ENCODE measurements at regions not wholly inside any gene's neighbourhood (a gene's known extent, or its start where the extent isn't known, plus 50 kb on each side); places are given as distances from the start of the nearest gene placed in this dataset.

DNA sequence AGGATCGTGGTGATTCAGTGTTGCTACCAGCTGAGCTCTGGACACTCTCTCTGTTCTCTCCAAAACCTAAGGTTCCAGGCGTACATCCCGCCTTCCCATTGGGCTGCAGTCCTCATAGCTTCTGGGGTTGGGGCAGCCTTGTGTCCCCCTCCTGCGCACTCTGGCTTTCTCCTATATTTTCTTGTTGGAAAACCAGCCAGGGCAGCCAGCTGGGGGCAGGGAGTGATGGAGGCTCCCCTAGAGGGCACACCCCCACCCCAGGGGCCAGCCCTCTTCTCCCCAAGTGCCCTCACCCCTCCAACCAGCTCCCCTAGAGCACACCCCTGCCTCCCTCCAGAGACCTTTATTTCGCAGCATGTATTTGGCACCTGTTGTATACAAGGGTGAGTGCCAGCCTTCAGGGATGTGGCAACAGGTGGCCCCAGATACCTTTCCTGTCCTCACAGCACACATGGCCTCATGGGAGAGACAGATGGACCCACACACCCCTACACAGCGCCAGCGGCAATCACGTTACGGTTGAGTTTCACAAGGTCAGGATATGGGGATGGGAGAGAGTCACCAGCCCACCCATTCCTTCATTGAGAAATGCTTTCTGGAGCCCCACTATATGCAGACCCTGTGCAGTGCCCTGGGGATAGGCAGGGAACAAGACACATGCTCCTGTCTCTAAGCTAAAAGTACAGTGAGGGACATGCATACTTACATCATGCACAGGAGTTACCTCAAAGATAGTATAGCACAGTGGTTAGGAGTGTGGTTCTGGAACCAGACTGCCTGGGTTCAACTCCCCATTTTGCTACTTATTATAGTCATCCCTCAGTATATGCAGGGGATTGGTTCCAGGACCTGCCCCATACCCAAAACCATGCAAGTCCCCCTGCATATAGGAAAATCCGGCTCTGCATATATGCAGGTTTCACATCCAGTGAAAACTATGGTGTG lies 141.1 kb downstream of the PHETA1 start:
- no peak for DNase-seq (ENCODE audit: extremely low read depth in 1 of 11, low read depth in 9 of 11, low spot score in 4 of 11)

DNA sequence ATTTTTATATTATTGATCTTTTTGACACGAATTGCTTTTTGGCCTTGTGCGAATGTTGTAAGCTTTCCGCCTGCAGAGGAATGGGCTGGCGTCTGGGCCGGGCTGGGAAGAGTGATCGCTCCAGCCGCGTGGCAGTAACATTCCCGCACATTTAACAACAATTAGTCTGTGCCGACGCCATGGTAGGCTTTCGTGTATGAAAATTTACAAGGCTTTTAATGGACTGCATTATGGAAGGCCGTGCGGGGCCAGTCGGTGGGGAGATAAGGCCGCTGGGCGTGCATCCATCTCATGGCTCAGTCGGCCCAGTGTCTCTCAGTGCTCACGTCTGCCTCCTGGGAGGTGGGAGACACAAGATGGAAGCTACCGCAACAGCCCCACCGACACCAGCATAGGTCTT lies 142.2 kb downstream of the PHETA1 start:
- no peak for DNase-seq (ENCODE audit: extremely low read depth in 1 of 11, low read depth in 9 of 11, low spot score in 4 of 11)

DNA sequence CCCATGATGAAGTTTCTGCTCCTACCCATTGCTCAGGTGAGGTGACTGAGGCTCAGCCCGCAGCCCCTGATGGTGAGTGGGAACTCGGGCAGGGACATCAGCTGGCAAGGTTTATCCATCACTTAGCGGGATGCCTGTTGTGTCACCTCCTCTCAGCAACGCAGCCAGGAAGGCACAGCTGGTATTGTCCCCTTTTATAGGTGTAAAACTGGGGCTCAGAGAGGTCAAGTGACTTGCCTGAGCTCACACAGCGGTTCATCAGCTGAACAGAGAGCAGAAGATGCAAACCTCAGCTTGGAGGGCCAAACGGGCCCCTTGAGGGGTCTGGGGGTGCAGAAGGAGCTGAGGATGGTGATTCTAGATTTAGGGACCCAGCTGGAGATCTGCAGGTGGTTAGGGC lies 143.6 kb downstream of the PHETA1 start:
- no peak for DNase-seq (ENCODE audit: extremely low read depth in 1 of 11, low read depth in 9 of 11, low spot score in 4 of 11)

DNA sequence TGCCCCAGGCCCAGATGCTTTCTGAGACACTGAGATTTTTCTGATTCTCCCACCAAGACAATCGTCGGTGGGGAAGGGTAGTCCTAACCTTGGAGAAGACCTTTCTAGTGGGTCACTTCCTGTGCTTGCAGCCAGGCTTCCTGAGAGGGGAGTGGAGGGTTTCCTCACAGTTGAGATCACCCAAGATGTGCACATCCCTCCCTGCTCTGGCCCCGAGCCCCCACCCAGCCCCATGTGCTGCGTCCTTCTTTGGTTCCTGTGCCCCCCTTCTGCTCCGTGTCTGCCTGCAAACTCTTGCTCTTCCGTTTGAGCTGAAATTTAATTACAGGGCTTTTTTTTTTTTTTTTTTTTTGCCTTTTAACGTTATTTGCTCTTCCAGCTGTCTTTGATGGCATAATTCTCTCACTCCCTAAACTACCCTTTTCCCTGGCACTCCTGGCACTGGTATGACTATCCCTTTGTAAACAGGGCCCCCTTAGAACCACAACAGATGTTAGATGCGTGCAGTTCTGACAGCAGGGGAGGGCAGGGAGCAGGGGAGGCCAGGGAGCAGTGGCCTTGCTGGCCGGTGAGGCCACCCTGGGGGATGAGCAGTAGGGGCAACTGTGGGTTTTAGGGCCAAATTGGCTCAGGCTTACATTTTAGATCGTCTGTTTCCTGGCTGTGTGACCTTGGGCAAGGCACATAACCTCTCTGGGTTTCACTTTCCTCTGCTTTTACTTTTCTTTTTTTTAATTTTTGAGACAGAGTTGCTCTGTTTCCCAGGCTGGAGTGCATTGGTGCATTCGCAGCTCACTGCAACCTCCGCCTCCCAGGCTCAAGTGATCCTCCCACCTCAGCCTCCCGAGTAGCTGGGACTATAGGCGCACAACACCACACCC lies 144.5 kb downstream of the PHETA1 start:
- no peak for DNase-seq (ENCODE audit: extremely low read depth in 1 of 11, low read depth in 9 of 11, low spot score in 4 of 11)

DNA sequence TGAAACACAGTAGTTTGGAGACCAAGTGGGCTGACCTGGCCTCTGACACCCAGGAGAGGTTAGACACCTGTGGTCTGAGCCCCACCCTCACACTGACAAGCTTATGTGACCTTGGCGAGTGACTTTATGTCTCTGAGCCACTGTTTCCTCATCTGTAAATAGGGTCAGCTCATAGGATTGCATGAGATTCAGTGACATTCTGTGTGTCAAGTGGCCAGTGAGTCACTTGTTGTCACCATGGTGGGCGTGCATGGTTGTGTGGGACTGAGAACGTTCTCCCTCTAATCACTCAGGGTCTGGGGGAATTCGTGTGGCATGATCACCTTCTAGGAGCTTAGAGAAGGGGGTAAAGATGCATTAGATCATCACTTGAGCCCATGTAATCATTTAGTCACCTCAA lies 146.4 kb downstream of the PHETA1 start:
- DNase-seq (ENCODE audit: extremely low read depth in 1 of 11, low read depth in 9 of 11, low spot score in 4 of 11) = no peak

DNA sequence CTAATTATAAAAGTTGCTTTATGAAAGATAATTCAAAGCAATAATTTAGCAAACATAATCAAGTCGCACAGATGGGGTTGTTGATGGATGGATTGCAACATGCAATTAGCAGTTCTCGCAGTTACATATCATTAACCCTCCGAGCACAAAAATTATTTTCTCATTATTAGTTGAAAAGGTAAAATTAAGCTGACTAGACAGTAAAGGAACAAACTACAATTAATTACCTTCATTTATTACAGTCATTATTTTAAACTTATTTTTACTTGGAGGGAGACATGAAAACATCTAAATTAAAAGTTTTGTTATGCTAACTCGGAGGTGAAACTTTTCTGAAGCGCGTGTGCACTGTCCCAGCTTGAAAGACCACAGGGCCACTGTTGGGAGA lies 146.9 kb downstream of the PHETA1 start:
- no peak for DNase-seq (ENCODE audit: extremely low read depth in 1 of 11, low read depth in 9 of 11, low spot score in 4 of 11)

DNA sequence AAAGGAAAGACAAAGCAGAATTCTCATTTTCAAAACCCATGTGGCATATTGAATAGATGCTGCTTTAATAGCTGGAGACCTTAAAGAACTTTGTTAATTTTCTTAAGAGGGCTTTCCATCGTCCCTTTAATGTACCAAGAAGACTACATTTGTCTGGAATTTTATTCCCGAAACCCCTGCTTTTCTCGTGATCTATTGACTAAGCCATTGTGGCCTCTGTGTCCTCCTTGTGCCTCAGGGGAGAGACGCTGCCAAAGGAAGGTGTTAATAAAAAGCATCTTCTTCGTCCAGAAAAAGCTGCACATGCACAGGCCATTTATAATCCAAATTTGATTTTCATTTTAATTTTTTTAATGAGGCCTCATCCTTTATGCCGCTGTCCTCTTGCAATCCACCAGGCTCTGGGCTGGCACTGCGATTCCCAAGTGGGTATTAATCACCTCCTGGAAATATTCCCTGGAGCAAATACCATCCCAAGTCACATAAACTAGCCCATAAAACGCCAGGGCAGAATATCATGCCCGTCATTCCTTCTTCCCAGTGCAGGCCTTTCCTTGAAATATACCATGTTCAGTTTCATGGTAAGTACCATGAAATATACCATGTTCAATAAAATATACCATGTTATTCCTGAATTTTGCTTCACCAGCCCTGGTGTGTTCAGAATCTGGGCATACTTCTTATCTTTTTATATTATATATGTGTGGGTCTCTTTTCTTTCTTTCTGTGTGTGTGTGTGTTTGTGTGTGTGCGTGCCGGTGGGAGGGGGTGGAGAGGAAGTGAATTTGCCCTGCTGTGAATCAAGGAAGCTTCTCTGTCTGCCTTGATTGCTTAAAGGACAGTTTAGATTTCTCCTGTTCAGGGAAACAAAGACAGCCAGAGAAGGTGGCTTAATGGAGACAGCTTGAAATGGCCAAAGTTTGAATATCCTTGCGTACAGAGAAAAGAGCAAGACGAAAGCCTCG lies 147.6 kb downstream of the PHETA1 start:
- no peak for DNase-seq (ENCODE audit: extremely low read depth in 1 of 11, low read depth in 9 of 11, low spot score in 4 of 11)

DNA sequence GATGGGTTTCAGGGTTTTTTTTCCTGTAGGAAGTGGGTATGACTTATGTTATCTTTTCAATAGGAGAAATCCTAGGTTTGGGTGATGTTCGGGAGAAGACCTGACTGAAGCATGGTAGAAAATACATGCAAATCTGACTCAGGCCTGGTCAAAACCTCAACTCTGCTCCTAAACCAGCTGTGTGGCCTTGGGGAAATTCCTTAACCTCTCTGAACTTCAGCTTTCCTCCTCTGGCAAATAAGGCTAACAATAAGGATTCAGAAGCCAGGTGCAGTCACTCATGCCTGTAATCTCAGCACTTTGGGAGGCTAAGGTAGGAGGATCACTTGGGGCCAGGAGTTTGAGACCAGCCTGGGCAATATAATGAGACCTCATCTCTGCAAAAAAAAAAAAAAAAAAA lies 148.5 kb downstream of the PHETA1 start:
- no peak for DNase-seq (ENCODE audit: extremely low read depth in 1 of 11, low read depth in 9 of 11, low spot score in 4 of 11)

DNA sequence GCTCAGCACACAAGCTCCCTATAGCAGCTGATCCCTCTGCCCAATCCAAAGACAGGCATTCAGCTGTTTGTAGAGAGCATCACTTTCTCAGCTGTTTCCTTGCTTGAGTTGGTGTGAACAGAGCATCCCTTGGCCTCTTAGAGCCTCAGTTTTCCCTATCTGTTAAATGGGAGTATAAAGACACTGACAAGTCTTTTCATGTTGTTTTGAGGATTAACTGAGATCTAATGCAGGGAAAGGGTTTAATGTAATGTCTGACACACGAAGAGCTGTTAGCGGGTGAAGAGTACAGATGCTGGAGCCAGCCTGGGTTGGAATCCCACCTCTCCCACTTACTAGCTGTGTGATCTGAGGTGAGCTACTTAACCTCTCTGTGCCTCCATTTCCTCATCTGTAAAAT lies 149.5 kb downstream of the PHETA1 start:
- no peak for DNase-seq (ENCODE audit: extremely low read depth in 1 of 11, low read depth in 9 of 11, low spot score in 4 of 11)

DNA sequence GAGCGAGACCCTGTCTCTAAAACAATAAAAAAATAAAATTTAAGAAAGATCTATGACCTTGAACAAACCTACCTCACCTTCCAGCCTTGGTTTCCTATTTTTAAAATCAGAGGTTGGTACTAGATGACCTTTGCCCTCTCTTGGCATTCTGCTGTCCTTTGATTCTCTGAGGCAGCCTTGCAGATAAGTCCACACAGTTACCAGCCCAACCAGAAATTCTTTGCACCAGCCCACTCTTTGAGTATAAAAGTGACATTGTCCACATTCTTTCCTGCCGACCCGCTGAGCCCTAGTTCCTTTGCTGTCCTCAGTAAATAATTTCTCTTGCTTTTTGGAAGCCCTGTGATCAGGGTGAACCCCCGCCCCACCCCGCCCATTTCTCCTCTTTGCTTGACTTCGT lies 150.4 kb downstream of the PHETA1 start:
- no peak for DNase-seq (ENCODE audit: extremely low read depth in 1 of 11, low read depth in 9 of 11, low spot score in 4 of 11)

DNA sequence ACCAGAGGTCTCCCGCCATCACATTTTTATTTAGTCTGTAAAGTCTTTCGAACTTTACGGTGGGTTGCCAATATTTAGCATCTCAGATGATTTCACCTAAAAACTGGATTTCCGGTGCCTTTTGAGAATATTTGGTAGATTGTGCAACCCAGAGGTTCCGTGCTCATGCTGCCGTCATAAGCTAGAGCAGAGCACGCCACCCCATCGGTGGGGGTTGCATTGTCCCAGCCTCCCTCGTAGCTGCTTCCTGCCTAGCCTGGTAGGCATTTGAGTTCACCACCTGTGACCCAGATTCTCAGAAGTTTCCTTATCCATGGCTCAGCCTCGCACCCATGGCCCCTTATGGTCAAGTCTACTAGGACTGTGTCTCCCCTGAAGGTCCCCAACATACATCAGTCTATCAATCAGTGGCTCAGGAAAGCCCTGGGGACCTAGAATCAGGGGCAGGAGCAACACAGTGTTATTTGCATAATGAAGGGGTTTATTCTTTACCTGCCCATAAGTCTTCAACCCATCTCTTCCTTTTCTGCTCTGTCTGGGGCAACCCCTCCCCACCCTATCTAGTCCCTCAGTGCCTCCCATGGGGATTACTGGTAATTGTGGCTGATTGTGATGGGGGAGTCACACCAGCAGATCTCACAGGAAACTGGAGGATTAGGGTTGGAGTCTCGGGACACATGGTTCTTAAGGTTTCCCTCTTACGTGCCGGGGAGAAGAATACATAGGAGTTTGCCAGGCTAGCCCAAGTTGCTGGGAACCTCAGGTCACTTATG lies 152.3 kb downstream of the PHETA1 start:
- DNase-seq (ENCODE audit: extremely low read depth in 1 of 11, low read depth in 9 of 11, low spot score in 4 of 11) = no peak

DNA sequence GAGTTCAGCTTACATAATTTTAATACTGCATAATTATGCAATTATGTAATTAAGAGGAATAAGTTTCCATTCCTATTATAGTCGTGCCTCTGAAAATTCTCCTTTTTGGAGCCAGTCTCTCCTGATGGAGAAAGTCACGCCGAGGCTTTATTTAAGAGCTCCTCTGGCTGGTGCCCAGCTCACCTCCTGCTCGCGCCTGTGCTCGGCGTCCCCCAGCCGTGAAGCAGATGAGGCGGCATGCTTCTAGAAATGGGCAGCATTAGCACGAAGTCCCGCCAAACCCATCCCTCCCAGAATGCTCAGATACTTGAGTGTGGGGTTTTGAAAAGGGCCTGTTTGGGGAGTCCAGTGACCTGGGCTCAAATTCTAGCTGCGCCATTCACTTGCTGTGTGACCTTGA lies 153.0 kb downstream of the PHETA1 start:
- no peak for DNase-seq (ENCODE audit: extremely low read depth in 1 of 11, low read depth in 9 of 11, low spot score in 4 of 11)

DNA sequence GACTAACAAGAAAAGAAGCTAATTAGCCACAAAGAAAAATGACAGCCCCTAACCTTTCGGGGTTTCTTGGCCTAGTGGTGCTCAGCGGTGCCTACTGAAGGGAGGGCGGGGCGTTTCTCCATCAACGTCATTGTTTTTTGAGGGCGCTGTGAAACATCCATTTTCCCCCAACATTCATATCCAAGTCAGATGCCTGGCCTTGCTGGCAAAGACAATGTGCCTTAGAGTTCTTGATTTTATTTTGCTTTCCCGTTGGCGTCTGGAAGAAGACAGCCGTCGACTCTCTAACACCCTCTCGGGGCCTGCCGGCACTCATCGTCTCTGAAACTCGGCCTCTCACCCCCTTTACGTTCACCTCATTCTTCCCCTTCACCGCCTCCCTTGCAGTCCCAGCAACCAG lies 154.5 kb downstream of the PHETA1 start:
- DNase-seq (ENCODE audit: extremely low read depth in 1 of 11, low read depth in 9 of 11, low spot score in 4 of 11) = no peak

DNA sequence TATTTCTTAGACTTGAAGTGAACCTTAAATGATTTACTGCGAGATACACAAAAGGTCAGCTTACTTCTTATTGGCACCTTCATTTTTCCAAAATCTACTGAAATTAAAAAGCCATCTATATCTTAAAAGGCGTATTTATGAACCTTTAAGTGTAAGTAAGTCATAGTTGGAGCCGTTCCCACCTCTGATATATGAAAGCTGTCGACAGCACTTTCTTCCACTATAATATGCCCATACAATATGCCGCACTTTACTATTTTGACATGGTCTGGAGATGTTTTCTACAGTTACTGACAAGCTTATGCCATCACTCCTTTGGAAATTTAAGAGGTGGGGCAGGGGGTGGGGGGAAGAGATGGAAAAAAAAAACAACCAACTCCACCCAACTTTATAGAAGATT lies 155.3 kb downstream of the PHETA1 start:
- DNase-seq (ENCODE audit: extremely low read depth in 1 of 11, low read depth in 9 of 11, low spot score in 4 of 11) = no peak

DNA sequence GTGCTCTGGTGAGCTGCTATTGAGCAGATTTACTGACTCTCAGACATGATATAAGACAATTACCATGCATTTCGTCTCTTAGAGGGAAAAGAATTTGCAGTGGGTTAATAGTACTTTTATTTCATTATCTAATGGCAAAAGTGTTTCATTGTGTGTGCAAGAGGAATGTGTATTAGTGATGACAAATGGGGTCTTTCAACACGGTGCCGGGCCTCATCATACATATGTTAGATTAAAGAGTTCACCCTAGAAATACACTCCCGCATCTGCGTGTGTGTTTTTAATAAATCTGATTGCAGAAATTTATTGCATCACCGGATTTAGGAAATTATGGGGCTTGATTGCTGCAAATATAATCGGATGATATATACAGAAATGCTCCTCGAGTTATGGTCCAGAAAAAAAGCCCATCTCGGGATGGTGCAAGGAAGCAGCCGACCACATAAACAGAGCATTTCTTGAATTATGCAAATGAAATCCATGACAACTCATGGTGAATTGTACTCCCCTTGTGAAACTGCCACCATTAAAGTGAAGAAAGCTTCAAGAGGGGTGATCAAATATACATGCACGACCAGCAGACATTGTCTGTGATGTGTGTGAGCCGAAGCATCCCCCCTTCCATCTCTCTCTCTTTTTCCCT lies 156.0 kb downstream of the PHETA1 start:
- no peak for DNase-seq (ENCODE audit: extremely low read depth in 1 of 11, low read depth in 9 of 11, low spot score in 4 of 11)

DNA sequence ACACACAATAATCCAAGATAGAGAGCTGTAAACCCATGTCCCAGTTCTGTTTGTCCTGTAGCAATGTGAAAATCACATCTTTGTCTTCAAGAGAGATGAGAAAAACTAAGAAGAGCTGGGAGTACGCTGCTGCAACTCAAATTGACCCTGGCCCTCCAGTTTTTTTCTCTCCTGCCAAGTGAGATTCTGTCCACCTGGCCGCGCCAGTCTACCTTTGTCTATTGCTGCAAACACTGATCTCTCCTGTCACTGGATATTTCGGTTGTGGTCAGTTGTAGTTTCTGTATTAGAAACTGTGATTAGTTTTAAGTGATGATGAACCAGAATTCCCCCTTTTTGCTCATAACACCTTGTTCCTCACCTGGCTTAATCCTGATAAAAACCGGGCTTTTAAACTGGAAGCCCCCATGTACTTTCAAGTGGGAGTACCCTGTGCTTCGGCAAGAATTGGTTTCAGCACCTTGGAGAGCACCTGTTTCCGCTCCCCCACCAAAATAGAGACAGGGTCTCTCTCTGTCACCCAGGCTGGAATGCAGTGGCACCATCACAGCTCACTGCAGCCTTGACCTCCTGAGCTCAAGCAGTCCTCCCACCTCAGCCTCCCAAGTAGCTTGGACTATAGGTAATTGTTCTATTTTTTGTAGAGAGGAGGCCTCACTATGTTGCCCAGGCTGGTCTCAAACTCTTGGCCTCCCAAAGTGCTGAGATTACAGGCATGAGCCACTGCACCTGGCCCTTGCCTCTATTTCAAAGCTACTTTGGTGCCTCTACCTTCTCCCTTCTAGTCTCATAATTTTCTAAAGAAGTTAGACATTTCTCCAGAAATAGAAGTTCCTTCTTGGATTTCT lies 156.8 kb downstream of the PHETA1 start:
- DNase-seq (ENCODE audit: extremely low read depth in 1 of 11, low read depth in 9 of 11, low spot score in 4 of 11) = peak in 5 of 11 donors; percentile 29 to 58 (median 48)

DNA sequence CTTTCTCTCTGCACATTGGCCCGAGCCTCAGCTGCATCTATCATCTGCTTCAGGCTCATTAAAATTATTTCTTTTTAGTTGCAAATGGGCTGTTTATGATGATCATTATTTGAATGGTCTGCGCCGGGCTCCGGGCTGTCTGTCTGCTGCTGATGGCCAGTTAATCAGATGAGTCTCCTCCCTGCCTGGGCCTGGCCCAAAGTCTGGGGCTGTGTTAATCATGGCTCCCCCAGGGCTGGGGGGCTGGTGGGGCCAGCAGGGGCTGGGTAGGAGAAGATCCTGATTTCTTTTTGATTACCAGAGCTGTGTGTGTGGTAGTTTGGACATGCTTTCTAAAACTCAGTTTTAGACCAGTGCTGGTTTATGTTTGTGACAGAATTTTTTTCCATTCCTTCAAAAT lies 159.1 kb downstream of the PHETA1 start:
- DNase-seq (ENCODE audit: extremely low read depth in 1 of 11, low read depth in 9 of 11, low spot score in 4 of 11) = no peak
